ENCODE measurements at regions not wholly inside any gene's neighbourhood (a gene's known extent, or its start where the extent isn't known, plus 50 kb on each side); places are given as distances from the start of the nearest gene placed in this dataset.
"Not testable (repeated sequence)": the region's sequence is repeated elsewhere in the genome, so short reads cannot be mapped to it uniquely, and the experiment has no call there.

DNA sequence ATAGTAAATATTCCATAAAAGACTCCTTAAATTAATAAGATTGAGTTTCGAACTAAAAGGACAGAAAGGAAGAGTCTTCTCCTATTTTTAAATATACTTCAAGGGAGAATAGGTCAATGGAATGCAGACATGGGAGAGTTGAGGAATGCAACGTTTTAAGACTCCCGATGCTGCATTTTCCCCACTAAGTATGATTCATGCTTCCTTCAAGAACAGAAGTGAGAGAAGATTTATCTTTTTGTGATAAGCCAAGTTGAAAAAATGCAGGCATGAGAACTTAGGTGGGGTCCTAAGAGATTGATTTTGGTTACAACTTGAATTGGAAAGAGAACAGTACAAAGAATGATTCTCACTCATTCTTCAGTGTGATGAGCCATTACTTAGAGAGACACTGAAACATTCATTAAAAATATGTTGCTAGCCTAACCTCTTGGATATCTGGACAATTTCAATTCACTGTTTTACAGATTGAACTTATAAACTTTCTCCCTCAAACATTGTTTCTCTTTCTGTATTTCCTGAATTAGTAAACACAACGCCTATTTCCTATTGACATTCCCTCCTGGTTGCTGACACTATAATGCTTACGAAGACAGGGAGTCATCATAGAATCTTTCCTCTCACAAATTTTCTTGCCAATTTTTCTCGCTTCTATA, 1666.1 kb upstream of the WWC1 start:
- DNase-seq, result no peak

DNA sequence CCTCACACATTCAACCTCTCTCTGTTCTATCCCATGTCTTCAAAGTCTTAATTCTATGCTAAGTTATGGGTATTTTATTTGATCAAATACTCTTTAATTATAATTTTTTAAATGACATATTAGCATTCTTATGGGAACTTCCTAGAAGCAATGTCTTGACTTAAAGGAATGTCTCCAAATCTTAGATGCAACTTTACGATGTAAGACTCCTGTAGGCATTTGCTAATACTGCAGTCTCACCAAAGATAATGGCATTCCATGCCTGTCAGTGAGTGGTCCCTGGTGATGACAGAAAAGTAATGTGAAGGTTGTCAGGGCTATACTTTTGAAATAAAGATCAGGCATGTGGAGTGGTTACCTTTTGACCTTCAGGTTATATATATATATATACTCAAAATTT, 1654.2 kb upstream of the WWC1 start:
- DNase-seq, result no peak

DNA sequence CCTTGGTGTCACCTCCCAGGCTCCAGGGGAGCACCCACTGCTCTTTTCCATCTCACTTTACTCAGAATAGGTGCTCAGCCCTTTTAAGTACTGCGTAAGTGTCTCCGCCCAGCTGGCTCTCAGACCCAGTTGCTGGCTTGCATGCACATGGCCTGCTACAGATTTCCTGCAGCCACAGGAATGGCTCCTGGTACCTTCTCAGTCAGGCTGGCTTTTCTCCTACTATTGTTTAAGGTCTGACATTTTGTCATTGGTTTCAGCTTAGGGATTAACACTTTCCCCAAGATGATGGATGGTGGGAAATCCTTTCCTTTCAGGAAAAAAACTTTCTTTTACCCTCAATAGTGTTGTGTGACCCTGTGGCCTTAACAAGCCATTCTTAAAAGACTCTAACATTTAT, 1652.3 kb upstream of the WWC1 start:
- no peak for DNase-seq

DNA sequence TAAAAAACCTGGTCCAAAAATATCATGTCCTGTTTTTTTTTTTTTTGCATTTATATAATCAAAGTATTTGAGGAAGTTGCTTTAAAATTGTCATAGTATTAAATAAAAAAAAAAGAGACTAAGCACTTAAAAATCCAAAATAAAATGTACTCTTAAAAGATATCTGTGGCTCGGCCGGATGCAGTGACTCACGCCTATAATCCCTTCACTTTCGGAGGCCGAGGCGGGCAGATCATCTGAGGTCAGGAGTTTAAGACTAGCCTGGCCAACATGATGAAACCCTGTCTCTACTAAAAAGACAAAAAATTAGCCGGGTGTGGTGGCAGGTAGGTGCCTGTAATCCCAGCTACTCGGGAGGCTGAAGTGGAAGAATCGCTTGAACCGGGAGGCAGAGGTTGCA, 1651.3 kb upstream of the WWC1 start:
- not testable (repeated sequence) for DNase-seq

DNA sequence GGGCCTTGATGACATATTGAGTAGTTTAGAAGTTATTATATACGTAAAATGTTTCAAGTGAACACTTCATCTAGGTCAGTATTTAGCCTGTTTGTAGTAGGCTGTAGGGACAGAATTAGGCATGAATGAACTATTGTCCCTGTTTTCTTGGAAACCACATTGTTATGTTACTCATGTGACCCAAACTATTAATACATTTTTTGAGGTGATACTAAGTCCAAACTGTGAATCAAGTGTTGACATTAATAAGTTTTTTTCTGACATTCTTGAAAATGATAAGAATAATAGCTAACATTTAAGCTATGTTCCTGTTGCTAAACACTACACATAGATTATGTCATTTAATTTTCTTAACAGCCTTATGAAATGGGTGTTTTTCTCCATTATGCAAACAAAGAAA, 1642.7 kb upstream of the WWC1 start:
- DNase-seq, result no peak

DNA sequence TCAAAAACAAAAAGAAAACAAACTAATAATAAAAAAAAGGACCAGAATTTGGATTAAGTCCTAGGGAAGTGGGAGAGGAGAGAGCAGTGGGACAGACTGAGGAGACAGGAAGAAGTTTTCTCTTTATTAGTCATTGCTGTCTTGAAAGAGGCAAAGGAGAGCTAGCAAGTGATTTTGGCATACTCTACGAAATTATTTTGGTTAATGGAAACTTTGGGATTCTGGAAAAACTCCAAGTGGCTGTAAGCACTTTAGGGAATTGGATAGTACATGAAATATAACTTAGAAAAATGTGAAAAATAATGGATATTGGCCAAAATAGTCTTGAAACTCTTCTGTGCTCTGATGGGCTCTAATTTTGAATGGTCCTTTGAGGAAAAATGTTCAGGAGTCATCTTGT, 1641.8 kb upstream of the WWC1 start:
- no peak for DNase-seq

DNA sequence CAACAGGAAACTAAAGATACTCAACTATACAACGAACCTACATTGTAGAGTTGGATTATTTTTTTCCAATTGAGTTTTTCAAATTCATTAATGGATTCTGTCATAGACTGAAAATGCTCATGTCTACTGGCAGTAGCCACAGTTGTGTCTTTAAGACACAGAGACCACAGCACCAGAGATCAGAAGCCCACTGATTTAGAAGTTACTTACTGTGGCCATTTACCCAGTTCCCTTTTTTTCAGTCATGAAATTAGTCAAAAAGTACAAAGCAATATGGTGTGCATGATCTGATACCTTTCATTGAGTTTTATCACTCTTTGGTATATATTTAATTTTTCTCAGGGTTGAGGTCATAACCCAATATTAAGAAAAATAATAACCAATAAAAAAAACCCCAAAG, 1640.2 kb upstream of the WWC1 start:
- no peak for DNase-seq

DNA sequence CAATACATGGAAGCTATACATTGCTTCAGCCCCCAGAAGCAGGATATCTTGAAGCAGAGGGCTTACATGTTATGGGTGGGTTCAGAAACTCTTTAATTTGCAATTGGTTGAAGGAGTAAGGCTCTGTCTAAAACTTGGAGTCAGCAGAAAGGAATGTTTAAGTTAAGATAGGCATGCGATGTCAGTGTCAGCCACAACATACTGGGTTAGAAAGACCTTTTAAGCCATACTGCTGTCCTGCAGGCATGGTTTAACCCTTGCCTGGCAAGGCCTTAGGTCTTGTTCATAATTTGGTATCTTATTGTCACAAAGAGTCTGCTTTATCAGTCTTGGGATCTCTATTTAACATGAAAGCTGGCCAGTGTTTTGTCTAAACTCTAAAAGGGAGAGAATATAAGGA, 1619.6 kb upstream of the WWC1 start:
- DNase-seq, result no peak

DNA sequence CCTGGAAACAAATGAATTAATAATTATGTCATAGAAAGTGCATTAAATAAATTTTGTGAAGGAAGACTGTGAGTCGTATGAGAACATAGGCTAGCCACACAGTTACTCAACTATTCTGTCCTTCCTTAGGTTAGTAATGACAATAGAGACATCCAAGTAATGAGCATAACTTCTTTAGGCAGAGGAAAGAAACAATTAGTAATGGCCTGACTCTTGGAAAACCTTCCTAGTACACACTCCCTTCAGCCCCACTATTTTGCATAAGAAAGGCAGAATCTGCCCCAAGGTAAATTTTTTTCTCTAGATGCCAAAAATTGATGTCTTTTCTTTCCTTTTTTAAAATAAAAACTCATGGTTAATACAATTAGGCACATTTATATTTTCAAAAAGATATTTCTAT, 1619.0 kb upstream of the WWC1 start:
- DNase-seq, result no peak

DNA sequence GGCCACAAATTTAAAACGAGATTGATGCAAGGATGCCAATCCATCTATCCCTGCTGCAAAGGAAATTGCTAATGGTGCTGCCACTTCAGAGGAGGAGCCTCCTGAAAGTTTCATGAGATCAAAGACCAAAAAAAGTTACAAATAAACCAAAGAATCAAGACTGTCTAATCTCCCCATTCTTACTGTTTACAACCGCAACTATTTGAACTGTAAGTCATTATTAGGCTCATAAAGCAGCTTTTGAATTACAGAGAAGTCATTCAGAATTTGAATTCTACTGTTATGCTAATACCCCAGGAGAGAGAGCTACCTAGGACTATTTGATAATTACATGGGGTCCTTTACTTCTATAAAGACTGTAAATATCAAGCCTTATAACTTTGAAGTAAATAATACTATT, 1613.6 kb upstream of the WWC1 start:
- DNase-seq, result no peak

DNA sequence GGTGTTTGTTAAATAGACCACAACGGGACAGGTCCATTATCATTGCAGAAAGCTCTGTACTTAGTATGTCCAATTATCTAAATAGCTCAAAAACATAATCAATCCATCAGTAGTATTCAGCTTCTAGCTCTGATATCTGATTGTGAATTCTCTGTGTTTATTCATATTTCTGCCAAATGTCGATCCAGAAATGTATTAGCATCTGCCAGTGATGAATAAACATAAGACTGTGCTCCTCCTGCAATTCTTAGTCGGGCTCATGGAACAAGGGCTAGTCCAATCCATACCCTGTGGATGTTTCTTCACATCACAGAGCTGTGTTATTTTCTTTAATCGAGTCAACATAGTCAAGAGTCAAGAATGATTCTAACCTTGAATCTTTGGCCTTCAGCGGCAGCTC, 1612.1 kb upstream of the WWC1 start:
- DNase-seq, result no peak

DNA sequence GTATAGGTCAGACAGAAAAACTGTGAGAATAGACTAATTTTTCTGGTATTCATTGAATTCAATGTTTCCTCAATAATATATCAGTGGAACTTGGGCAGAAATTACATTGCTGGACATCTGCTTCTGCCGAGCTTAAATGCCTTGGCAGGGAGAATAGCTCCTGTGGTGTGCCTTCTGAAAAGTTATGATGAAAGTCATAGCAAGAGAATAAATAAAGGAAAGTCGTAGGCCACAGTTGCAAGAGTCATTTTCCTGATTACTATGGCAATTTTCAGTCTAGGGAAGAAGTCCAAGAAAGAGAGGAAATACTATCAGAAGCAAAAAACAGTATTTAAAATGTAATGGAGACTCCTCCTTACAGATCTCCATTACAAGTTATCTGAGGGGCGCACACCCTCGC, 1596.1 kb upstream of the WWC1 start:
- DNase-seq, result no peak

DNA sequence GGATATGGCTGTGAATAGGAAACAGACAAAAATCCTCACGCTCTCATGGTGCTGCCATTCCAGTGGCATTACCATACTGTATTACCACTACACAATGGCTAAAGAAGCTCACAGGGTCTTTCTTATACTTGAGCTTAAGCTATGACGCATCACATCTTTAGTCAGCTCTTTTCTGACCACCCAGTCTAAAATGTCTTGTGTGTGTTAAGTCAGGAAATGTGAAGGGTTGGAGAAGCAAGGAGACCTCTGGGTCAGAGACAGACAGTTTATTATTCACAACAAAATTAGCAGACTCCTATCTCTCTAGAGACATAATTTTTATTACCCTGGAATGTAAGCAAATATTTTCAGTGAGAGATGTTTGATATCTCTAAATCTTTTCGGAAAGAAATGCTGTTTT, 1583.2 kb upstream of the WWC1 start:
- no peak for DNase-seq

DNA sequence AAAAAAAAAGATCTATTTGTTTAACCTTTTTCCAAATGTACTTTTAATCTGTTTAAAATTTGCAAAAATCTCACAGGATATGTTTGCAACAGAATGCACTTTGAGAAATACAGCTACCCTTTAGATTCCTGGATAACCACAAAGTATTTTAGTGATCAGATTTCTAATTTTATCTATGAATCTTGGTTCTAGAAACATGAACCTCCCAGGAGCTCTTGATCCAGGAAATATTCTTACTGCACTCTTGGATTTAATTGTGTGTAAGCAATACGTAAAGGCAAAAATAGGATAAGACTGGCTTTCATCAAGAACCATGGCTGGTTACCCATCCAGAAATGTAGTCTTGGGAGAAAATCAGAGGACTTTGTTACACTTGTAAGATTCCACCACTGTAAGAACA, 1581.8 kb upstream of the WWC1 start:
- no peak for DNase-seq

DNA sequence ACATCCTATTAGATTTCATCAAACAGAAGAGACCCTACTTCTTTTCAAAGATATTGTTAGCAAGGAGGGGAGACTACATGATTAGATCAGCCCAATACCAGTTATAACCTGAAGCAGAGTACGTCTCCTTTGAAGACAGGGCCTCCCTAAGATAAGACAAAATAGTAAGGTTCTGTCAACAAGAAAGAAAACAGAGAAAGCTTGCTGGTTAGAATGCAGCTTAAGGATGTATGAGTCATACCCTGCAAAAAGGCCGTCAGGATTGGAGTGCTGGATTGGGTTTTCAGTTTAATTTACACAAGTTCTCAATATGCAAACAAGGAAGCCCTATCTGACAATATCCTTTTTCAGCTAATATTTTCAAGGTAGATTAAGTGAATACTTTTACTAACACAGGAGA, 1581.2 kb upstream of the WWC1 start:
- DNase-seq, result no peak

DNA sequence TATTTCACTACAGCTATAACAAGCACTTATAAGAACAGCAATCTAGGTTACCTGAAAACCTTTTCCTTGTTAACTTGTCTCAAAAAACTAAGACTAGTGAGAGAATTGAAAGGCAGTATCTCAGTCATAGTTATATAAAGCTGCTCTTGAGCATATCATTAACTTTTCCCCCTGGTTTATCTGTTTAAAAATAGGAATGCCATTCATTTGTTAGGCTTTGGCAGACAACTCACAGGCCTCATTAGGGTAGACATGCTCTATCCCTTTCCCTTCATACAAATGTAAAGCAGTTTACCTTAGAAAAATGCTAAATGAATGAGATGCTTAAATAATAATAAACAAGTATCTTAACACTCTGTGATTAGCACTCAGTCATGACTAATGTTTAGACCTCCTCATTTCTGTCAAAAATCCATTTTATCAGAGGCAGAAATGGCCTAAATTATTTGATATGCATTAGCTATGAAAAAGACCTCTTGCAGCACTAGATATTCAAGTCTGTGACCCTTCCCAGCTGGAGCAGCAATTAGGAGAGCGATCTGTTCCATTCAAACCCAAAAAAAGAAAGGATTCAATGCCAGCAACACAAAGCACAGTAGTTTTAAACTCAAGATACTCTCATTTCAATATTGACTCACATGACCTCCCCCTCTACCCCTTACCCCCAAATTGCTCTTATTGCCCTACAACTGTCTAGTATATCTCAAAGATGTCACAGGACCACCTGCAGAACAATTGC, 1578.8 kb upstream of the WWC1 start:
- DNase-seq, result no peak

DNA sequence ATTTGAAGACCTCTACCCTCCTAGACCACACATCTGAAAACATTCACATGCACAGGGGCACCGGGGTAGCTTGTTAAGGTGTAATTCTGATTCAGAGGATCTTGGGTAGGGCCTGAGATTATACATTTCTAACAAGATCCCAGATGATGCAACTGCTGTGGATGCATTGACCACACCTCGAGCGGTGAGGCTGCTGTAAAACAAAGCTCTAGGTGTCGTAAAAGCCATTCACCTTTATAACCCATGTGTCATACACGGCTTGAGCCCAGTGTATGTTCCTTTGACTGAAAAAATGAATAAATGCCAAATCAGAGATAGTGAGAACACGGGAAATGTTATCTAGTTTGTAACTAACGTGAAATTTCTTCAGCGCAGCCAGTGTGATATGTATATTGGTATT, 1578.2 kb upstream of the WWC1 start:
- no peak for DNase-seq

DNA sequence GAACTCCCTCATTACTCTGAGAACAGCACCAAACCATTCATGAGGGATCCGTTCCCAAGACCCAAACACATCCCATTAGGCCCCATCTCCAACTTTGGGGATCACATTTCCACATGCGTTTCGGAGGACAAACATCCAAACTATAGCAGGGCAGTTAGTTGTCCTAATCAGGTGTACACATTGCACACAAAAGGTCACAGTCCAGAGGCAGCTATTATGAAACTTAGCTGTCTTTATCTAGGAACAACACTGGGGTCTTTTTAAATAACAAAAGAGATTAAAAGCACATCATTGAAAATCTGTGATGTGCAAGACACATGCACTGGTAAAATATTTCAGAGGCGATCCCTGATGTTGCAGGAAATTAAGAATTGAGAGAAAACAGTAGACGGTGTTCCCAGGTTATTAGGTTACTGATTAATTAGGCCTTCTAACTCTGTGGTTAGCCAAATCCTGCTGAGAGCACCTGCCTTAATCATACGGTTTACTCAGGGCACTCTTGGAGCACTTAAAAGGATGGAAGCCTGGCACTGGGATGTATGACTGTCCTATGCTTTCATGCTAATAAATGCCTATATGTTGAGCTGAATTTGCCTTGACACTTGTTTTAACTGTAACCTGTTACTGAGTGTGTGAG, 1574.5 kb upstream of the WWC1 start:
- DNase-seq, result no peak

DNA sequence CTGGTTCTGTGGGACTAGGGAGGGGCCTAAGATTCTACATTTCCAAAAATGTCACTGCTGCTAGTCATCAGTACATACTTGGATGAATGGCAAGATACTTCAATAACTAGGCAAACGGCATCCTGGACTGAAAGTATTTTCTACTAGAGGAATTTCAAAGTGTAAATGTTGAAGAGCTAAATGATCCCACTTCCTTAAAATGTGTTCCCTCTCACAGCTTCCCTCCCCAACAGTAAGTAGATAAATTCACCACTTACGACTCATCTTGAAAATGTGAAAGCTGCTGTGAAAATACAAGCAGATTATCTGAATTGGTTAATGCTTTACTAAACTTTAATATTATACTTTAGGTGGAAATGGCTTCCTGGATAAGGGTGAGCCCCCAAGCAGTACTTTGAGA, 1571.5 kb upstream of the WWC1 start:
- no peak for DNase-seq

DNA sequence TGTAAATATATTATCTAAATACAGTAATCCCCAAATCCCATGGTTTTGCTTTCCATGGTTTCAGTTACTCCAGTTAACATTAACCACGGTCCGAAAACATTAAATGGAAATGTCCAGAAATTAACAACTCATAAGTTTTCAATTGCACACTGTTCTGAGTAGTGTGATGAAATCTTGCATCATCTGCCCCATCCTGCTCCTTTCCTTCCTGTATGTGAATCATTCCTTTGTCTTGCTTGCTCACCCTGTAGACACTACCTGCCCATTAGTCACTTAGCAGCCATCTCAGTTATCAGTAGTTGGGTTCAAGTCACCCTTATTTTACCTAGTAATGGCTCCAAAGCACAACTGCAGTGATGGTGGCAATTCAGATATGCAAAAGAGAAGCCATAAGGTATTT, 1568.5 kb upstream of the WWC1 start:
- DNase-seq, result no peak

DNA sequence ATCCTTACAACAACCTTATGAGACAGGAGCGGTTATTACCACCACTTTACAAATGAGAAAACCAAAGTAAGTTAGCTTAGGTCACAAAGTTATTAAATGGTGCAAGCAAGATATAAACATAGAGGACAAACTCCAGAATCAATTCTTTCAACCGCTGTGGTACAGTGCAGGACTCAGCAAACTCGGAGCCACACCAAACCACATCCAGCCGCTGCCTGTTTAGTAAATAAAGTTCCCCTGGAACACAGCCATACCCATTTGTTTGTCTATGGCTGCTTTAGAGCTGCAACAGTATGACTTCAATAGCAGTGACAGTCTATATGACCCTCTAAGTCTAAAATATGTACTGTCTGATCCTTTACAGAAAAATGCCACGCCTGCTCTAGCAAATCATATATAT, 1567.2 kb upstream of the WWC1 start:
- no peak for DNase-seq

DNA sequence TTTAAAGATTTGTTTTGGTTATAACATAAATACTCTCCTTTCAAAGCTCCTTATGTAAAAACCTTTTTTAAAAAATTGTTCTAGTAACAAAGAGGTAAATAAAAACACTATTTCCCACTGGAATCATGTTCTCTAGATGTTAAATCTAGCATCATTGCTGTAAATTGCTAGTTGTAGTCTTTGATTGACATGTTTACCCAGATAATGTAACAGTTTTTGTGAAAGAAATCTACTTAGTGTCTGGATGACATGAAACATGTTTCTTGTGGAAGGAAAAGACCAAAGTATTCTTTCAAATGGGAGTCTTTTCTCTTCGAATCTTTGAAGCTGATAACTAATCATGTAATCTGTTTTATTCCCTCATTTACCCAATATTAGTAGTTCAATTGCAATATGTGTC, 1565.9 kb upstream of the WWC1 start:
- DNase-seq, result no peak

DNA sequence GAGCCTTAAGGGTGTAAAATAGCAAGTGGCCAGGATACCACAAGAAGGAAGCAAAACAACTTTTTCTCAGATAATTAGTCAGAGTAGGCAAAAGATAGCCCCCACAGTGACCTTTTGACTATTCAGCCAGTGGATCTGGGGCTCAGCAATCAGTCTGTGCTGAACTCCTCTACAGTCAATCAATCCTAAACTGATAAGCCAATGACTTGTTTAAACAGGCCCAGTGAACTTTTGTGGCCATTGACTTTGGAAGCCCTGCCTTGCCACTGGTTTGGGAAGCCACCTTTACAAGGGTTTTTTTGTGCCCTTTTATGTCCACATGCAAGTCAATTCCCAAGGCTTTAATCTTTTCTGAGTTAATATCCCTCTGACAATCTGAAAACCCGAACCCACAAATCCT, 1565.0 kb upstream of the WWC1 start:
- no peak for DNase-seq

DNA sequence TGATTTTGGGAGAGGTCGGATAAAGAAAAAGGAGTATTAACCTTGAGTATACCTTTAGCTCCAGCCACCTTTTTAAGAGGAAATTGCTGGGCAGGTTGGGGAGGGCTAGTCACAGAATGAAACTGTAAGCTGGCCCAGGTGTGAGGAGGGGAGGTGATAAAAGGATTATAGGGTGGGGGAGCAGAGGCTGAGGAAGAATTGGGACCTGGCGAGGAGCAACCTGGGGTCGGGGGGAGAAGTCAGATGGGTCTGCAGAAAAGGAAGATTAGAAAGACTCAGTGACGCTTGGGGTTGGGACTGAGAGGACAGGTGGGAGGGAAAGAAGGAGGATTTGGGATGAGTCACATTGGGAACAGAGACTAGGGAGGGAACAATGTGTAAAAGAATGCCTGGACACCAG, 1548.5 kb upstream of the WWC1 start:
- DNase-seq, result not testable (repeated sequence)

DNA sequence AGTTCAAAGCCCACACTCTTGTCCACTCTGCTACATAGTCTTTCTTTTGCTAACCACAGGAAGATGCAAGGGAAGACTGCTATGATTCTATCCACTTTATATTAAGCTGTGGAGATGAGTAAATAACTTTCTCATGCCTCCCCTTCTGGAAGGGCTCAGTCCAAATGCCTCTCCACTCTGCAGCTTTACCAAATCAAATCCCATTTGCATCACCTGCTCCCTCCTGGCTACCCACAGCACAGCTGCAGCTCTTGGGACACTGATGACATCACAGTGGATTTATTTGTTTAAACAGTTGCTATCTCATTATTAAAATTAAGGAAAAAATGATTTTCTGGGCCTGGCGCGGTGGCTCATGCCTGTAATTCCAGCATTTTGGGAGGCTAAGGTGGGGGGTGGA, 1544.9 kb upstream of the WWC1 start:
- no peak for DNase-seq
